HG03139 (cell line): ENCODE measurements at regions not wholly inside any gene's neighbourhood (a gene's known extent, or its start where the extent isn't known, plus 50 kb on each side); places are given as distances from the start of the nearest gene placed in this dataset.
"Not testable (repeated sequence)": the region's sequence is repeated elsewhere in the genome, so short reads cannot be mapped to it uniquely, and the experiment has no call there.

ENCODE experiments used
- ATAC-seq: cut with Tn5 transposase; IDR thresholded peaks from one replicate; pipeline ENCODE4 v1.9.1; 2021; ENCODE audit not compliant: unreplicated experiment

DNA sequence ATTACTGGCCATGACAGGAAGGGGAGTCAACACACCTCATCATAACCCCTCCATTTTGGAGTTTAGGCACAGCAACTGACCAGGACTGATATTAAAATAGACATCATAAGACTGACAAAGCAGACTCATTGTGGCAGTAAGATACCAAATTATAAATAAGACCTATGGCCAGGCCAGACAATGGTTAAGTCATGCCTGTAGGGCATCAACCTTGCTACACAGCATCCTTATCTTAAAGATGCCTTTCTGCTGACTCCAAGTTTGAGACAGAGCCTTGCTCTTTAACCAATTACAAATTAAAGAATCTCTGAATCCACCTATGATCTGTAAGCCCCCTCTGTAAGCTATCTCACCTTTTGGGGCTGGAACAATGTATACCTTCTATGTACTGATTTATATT lies 65.5 kb downstream of the VCX2 start:
- ATAC-seq: no peak

DNA sequence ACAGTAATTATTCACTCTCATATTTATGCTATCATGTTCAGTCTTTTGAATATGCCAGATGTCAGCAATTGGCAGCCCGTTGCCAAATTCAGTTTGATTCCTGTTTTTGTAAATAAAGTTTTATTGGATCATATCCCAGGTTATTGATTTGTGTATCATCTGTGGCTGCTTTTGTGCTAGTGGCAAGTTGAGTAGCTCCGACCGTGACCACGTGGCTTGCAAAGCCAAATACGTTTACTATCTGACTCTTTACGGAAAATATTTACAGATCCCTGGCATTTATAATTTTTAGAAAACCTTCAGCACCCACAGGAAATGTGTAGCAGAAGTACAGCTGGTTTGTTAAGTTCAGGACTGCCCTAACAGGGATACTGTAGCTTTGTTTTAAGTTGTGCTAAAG lies 67.4 kb downstream of the VCX2 start:
- no peak for ATAC-seq

DNA sequence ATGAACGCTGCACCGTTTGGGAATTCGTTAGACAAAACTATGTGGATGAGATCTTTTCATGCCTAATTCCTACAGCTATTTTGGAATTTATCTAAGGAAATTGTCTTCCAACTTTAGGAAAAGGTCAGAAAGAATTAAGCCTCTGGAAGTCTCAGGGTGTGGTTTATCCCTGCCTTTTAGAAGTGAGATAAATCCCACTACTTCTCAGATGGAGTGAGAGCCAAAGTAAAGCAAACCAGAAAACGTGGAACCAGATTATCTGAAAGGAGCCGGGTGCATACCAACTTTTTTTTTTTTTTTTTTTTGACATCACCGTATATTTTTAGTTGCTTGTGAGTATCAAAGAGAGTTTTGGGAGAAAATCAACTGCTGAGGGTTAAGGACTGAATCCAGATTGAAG lies 79.6 kb downstream of the VCX2 start:
- ATAC-seq: no peak

DNA sequence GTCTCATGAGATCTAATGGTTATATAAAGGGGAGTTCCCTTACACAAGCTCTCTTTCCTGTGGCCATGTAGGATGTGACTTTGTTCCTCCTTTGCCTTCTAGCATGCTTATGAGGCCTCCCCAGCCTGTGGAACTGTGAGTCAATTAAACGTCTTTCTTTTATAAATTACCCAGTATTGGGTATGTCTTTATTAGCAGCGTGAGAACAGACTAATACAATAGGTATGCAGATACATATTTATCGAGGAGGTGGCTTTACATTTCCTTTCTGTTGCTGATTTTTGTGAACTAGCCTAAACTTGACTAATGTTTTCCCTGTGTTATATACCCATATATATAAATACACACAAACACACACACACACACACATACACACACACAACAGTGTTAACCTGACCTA lies 80.2 kb downstream of the VCX2 start:
- no peak for ATAC-seq

DNA sequence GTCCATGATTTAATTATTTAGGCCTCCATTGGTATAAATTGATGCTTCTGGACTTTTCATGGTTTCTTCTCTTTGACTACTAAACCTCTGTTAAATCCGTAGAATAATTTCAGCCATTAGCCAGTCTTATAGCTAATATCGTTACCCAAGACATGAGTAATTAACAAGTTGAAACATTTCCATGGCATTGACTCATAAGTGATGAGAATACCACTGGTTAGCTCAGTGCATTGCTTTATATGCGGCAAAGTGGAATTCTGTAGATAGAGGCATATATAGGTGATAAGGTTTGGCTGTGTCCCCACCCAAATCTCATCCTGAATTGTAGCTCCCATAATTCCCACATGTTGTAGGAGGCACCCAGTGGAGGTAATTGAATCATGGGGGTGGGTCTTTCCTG lies 80.6 kb downstream of the VCX2 start:
- no peak for ATAC-seq

DNA sequence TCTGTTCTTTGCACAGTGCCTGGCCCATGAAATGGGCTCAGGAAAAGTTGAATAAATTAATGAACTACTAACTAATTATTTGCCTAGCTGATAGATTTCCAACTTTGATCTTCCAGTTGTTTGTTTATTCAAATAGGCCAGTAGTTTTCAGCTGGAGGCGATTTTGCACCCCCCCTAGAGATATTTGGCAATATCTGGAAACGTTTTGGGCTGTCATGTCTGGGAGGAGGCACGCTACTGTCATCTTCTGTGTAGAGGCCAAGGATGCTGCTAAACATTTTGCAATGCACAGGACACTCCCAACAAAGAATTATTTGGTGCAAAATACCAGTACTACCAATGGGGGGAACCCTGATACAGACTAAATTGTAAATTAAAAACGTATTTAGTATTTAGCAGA lies 81.9 kb downstream of the VCX2 start:
- ATAC-seq: no peak

DNA sequence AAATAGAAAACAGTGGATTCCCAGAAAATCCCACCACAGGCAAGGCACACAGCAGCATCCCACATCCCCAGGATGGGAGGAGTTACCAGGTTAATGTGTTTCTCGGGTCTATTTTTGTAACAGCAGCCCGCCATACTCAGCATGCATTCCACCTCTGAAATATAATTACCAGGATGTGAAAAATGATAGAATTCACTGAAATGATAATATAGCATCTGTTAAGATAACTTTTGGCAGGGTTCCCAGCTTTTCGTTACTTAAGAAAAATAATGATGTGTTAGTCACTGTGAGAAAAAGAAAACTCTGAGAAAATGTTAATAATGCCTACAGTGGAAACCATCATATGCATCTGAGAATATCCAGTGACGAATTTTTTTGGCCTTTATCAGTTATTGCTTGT lies 87.1 kb downstream of the VCX2 start:
- no peak for ATAC-seq

DNA sequence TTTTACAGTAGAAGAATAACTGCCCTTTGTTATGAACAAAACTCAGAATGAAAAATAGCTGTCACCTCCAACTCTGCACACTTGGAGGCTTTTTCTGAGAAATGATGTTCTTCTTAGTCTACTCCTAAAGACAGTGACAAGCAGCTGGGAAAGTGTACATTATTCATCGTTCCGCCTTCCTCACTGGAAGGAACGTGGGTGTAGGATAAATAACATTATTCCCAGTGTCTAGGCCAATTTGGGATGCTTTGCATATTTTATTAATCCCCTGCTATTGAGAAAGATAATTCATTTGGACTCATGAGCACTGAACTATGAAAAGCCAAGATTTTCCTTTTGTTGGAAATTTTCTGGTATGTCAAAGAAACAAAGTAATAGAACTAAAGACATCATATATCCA lies 87.8 kb downstream of the VCX2 start:
- no peak for ATAC-seq

DNA sequence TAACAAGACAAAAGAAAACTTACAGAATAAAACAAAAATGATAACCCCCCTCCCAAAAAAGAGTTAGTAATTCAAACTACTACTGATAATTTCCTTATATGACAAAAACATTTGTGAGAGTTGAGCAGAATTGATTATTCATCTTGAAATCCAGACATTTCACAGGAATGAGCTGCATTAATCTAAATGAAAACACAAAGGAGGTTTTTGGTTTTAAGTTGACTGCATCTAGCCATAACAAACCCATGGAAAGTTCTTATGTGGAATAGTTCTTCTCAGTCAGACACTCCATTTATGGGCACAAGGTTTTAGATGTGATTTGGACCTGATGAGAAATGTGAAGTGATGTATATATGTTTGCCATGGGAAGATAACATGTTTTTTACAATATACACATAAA lies 95.4 kb downstream of the VCX2 start:
- ATAC-seq: no peak

DNA sequence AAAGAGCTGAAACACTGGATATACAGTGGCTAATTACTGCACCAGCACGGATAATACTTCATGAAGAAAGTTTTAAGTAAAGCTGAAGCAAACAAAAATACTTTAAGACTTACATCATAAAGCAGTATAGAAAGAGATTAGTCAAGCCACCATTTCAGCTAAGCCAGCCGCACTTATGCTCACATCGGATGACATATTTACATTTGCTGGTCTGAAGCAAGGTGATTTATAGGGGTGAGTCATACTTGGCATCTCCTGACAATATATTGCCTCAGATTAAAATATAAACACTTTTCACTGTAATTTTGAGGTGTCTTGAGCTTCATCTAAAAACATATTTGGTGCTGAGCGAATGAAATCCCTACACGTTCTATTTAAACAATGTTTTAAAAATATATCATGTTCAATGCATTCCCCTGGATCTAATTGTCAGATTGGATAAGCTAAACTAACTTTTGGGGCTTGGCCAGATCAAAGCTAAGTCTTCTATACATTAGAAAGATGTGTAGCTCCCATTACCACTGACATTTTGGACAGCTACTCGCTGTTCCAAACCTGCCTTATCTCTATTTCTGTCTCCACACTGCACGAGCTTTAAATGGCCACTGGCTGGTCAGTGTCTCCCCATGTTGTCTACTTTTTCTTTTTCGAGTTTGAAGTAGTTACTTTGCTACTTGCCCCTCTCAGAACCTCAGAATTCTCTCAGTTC lies 103.2 kb downstream of the VCX2 start:
- ATAC-seq: no peak

DNA sequence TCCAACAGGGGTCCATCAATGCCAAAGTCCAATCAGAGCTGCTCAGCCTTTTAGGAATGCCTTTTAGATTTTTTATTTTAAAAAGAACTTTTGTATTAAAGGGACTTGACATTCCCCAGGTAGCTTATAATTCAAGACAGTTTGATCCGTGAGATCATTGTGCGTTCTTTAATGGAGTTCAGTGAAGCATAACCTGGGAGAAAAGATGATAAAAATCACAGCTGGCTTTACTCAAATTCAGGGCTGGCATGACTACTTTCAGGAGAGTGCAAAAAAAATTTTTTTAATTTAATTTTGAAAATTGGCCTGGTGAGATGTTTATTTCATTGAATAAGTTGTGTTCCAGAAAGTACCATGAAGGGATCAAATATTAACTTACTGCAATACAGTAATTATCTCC lies 118.2 kb downstream of the VCX2 start:
- no peak for ATAC-seq

DNA sequence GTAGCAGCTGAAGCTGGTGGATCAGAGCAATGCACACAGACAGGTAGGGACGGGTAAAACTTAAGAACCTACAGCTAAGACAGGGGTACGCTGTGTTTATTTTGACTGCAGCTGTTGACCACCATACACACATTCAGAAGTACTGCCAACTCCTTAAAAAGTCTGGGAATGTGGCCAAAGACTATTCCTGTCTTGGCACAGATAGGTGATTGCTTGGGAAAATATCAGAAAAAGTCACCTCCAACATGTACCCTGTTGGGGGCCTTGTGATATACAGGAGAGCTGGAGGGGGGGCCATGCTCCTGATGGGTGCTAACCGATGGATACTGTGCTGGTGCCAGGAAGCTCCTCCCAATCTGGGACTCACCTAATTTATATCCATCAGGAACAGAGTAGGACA lies 121.2 kb downstream of the VCX2 start:
- no peak for ATAC-seq

DNA sequence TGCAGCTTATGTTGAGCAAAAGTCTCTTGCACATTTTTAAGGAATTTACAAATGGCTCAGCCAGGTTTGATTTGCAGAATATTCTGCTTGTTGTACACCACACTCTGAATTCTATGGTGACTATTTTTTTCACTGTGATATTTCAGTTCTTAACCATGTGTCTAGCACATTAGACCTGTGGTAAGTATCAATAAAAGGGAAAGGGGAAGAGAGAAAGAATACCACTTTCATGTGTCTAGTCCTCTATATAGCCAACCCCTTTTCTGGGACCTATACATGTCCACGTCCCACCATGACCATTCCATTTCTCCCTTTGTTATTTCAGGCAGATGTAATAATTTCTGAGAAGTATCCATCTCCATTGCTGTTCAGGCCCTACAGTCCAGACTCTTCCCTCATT lies 121.3 kb upstream of the PNPLA4 start:
- no peak for ATAC-seq

DNA sequence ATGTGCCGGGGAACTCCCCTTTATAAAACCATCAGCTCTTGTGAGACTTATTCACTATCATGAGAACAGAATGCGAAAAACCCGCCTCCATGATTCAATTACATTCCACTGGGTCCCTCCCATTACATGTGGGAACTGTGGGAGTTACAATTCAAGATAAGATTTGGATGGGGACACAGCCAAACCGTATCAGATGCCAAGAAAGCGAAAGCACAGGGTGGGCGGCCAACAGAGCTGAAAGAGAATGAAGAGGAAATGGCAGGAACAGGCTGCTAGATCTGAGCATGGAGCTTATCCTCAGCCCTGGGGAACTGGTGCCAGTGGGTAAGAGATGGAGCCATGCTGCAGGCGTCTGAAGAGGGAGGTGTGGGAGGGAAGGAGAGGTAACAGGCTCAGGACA lies 117.7 kb upstream of the PNPLA4 start:
- no peak for ATAC-seq

DNA sequence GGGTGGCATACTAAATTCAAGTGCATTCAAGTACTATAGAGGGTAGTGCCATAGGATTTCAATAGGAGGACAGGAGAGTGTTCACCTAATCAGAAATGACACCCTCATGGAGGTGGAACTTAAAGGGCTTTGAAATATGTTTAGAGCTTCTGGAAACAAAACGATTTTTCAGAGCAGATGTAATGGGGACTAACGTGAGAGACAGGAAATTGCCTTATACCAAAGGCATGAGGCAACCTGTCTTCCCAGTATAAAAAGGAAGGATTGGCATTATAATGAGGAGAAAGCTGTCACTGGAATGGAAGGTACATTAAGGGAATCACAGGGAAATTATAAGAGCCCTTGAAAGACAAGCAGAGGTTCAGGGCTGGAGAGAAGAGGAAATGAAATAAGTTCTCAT lies 116.3 kb upstream of the PNPLA4 start:
- no peak for ATAC-seq

DNA sequence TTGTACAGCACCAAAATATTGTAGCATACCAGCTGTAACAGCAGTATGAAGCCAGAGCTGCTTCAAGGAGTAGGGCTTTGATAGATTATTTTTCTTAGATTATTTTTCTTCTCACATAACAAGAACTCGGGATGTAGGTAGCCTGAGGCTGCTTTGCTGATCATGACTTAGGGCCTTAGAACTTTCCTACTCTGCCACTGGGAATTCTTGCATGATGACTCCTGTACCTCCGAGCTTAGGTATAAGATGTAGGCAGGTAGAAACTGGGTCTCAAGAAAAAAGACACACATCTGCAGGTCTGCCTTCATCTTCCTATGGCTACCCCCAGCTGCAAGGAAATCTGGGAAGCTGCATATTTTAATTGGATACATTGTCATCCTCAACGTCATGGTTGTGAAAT lies 115.9 kb upstream of the PNPLA4 start:
- no peak for ATAC-seq

DNA sequence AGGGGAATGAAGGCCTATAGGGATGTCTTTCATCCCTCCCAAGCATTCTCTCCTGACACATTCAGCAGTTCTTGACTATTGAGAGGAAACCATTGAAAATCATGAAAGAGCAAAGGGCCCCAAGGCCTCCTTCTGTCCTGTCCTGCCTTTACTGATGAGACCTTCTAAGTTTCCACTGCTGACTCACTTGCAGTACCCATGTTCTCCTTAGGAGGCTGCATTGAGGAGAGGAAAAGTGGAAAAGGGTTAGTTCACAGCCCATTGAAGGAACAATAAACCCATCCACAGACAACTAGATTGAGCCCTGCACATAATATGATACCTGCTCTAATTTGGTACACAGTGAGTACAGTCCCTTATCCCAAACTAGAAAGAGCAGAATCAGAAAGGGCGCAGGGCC lies 115.1 kb upstream of the PNPLA4 start:
- ATAC-seq: no peak

DNA sequence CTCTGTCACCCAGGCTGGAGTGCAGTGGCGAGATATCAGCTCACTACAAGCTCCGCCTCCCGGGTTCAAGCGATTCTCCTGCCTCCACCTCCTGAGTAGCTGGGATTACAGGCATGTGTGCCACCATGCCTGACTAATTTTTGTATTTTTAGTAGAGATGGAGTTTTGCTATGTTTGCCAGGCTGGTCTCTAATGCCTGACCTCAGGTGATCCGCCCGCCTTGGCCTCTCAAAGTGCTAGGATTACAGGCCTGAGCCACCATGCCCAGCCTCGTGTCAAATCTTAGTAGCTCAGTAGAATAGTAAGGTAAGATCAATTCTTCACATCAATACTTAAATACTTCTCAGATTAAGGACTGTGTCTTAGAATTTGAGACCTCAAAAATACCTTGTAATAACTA lies 112.5 kb upstream of the PNPLA4 start:
- not testable (repeated sequence) for ATAC-seq

DNA sequence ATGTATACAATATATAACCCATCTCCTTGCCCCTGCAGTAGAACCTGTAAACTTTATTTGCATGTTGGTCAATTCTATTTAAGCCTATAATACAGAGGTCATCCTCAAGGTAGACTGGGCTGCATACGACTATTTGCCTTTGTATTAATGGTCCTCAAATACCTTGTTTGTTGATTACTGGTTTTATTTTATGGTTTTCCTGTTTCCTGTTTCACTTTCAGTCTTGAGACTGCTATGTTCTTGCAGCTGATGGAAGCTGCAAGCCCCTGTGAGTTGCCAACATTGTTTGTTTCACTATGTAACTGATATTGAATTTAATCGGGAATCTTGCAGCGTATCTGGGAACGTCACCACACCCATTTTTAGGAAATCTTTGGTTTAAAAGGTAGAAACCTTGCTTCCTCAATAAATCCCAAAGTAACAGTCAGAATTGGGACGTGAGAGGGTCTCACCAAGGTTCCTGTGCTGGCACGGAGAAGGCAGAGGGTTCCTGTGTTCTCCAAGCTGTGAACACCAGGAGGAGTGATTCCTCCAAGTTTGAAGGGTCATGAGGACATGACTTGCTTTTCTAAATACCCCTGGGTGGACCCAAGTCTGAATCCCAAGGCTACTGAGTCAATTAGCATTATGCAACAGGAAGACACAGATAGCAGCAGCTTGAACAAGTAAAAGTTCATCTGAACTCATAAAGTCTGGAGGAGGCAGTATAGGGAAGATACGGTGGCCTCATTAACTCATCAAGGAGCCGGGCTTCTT lies 110.6 kb upstream of the PNPLA4 start:
- no peak for ATAC-seq

DNA sequence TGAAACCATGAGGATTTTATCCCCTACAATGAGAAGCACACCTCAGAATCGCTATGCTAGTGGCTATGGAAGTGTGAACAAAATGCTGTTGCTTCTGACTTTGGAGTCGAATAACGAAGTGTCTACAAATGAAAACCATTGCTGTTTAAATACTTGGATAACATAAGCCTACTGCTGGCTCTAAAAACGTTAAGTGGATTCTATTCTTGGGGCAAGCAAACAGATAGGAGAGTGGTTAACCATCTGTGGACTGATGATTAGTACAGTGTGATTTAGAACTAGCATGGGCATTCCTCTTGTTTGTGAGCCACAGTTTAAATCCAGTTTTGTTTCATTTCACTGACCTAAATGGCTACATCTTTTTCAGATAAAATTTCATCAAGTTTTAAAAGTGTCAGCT lies 109.7 kb upstream of the PNPLA4 start:
- no peak for ATAC-seq

DNA sequence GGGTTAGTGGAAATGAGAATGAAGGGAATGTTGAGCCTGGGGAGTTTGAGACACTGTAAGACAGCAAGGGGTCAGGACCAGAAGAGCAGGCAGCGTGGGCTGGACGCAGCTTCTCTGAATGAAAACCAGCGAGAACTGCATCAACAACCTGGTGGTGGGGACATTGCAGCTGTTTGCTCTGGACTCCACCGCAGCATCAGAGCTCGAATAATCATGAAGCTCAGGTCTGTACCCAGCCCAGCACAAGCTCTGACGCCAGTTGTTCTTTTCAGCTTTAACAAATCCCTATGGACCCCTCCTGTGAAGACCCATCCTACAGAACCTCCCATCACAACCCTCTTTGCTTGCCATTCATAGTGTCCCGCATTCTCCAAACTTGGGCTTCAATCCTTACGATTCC lies 106.8 kb upstream of the PNPLA4 start:
- no peak for ATAC-seq

DNA sequence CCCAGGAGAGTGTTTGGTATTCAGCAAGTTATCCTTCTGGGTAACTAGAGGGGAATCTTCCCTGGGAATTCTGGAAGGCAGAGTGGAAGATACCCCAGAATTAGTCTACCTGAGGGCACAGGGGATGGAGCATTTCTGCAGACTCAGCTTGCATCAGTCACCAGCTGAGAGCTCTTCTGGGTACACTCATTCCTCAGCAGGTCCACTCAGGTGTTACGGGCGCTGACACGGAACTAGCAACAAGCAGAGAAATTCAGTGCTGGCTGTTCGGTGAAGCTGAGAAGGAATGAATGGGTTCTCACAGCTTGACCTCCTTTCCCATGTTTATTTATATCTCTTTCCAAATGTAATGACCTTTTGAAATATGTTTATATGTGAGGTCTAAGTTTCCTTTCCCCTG lies 106.0 kb upstream of the PNPLA4 start:
- no peak for ATAC-seq

DNA sequence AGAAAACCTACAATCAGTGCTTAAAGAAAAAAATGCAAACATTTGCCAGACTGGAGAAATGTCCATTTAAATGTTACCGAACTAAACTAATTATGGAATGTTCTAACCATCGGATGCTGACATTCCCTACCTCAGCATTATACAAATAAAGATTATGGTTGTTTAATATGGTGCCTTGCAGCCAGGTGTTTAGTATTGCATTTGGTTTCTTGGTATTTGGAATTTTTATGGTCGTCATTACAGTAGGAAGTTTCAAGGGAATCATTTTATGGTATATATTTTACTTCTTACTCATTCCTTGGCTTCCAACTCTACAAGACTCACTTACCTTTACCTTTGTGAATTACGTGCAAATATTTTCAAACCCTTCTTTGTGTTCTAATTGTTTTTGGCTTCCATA lies 103.1 kb upstream of the PNPLA4 start:
- no peak for ATAC-seq
